NCI-H82 (cell line): ENCODE measurements at regions not wholly inside any gene's neighbourhood (a gene's known extent, or its start where the extent isn't known, plus 50 kb on each side); places are given as distances from the start of the nearest gene placed in this dataset.

Experiments used
- DNase-seq: peaks from one replicate; lab custom pipeline; 2025; lab: John Stamatoyannopoulos, UW

- no peak for DNase-seq
Measured at GRCh38 chr13:111476197-111476596, 155.8 kb downstream of the TEX29 start.

GRCh38 chr13:111479412-111479811 lies 159.0 kb downstream of the TEX29 start:
- no peak for DNase-seq

GRCh38 chr13:111480503-111480902 lies 160.1 kb downstream of the TEX29 start:
- no peak for DNase-seq

- no peak for DNase-seq
Measured at GRCh38 chr13:111480976-111481375, 160.5 kb downstream of the TEX29 start.

- DNase-seq = no peak
Measured at GRCh38 chr13:111482126-111482525, 161.7 kb downstream of the TEX29 start.

- no peak for DNase-seq
Measured at GRCh38 chr13:111482806-111483620, 162.6 kb downstream of the TEX29 start.

GRCh38 chr13:111483621-111483987 lies 163.2 kb downstream of the TEX29 start:
- DNase-seq = no peak

GRCh38 chr13:111484141-111484925 lies 163.9 kb downstream of the TEX29 start:
- no peak for DNase-seq

- no peak for DNase-seq
Measured at GRCh38 chr13:111484959-111485358, 164.5 kb downstream of the TEX29 start.

- no peak for DNase-seq
Measured at GRCh38 chr13:111485491-111486250, 165.2 kb downstream of the TEX29 start.

GRCh38 chr13:111486331-111486730 lies 165.9 kb downstream of the TEX29 start:
- no peak for DNase-seq

GRCh38 chr13:111486801-111487200 lies 166.4 kb downstream of the TEX29 start:
- DNase-seq = no peak

GRCh38 chr13:111488486-111489132 lies 168.2 kb downstream of the TEX29 start:
- DNase-seq = no peak

- DNase-seq = no peak
Measured at GRCh38 chr13:111489301-111489700, 168.9 kb downstream of the TEX29 start.

- DNase-seq = no peak
Measured at GRCh38 chr13:111490611-111491010, 170.2 kb downstream of the TEX29 start.

GRCh38 chr13:111491021-111491420 lies 170.6 kb downstream of the TEX29 start:
- DNase-seq = no peak

- DNase-seq = no peak
Measured at GRCh38 chr13:111491659-111492058, 171.2 kb downstream of the TEX29 start.

GRCh38 chr13:111492341-111492950 lies 172.0 kb downstream of the TEX29 start:
- no peak for DNase-seq

GRCh38 chr13:111492958-111493357 lies 172.5 kb downstream of the TEX29 start:
- DNase-seq = no peak

- DNase-seq = no peak
Measured at GRCh38 chr13:111493468-111493867, 173.0 kb downstream of the TEX29 start.

GRCh38 chr13:111494641-111495040 lies 174.2 kb downstream of the TEX29 start:
- DNase-seq = no peak
